ENCODE measurements at regions not wholly inside any gene's neighbourhood (a gene's known extent, or its start where the extent isn't known, plus 50 kb on each side); places are given as distances from the start of the nearest gene placed in this dataset.

DNA sequence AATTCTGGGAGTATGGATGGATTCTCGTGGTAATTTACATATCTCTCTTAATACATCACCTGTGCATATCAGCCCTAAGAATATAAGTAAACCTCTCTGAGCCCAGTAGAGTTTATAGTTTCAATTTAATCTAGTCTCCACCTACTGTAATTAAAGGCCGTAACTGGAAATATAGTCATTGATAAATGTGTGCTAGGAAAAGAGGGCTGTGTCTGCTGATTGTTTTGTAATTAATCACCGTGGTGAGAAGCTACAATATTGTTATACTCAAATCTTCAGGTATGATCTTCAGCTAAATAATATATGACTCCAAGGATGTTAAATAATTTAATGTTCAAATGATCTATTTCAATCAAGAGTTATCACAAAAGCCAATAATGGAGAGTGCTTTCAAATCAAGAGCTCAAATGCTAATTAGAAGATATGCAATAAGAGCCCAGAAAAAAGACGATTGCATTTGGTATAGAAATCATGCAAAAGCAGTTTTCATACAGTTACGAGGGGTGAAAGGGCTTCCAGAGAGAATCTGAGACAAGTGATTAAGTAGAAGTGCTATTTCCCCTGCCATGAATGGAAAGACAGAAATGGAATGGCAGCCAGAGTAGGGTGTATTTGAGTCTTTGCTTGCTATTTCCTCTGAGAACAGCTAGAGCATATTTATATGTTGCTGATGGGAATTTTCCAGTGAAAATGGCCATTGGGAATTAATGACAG is 1134.3 kb downstream of the NCAM2 start:
- TF ChIP-seq, protein P1, sequence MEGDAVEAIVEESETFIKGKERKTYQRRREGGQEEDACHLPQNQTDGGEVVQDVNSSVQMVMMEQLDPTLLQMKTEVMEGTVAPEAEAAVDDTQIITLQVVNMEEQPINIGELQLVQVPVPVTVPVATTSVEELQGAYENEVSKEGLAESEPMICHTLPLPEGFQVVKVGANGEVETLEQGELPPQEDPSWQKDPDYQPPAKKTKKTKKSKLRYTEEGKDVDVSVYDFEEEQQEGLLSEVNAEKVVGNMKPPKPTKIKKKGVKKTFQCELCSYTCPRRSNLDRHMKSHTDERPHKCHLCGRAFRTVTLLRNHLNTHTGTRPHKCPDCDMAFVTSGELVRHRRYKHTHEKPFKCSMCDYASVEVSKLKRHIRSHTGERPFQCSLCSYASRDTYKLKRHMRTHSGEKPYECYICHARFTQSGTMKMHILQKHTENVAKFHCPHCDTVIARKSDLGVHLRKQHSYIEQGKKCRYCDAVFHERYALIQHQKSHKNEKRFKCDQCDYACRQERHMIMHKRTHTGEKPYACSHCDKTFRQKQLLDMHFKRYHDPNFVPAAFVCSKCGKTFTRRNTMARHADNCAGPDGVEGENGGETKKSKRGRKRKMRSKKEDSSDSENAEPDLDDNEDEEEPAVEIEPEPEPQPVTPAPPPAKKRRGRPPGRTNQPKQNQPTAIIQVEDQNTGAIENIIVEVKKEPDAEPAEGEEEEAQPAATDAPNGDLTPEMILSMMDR (IDR thresholded peaks at IDR 0.05): no peak
- no peaks in the 10 kb centered on the region for H3K36me3 ChIP-seq (ENCODE audit: low read depth)
- H3K4me1 ChIP-seq (ENCODE audit: low read depth): no peaks in the 10 kb centered on the region

DNA sequence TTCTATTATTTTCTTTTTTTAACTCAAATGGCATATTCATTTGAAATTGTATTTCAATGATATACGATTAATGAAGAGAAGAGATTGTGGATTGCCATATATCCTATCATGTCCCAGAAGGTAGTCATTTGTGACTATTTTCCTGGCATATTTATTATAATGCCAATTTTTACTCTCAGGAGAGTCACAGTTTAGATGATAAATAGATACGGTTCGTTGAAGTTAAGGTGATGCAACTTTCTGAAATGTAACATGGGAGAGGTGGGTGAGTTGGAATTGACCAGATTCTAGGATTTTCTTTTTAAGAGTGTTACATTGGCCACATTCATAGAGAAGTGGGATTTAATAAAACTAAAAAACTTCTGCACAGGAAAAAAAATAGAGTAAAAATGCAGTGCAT is 1138.5 kb downstream of the NCAM2 start:
- intact Hi-C loops (cut with DNase I, micrococcal nuclease): no loop called here
- H3K9me3 ChIP-seq: no peaks in the 10 kb centered on the region
- no peak for DNase-seq
- H3K4me3 ChIP-seq: no peak overlapping the region
- TF ChIP-seq, protein P1 (IDR thresholded peaks at IDR 0.05): no peak
- no peak for ATAC-seq
- H3K36me3 ChIP-seq (ENCODE audit: low read depth): no peaks in the 10 kb centered on the region
- H3K4me1 ChIP-seq (ENCODE audit: low read depth): no peaks in the 10 kb centered on the region

More for the DNA sequence above, 1134.3 kb downstream of the NCAM2 start:
- no peak overlapping the region for H3K4me3 ChIP-seq
- intact Hi-C loops (cut with DNase I, micrococcal nuclease): no loop called here
- H3K9me3 ChIP-seq: no peaks in the 10 kb centered on the region
- DNase-seq (no peak), ATAC-seq (no peak)

DNA sequence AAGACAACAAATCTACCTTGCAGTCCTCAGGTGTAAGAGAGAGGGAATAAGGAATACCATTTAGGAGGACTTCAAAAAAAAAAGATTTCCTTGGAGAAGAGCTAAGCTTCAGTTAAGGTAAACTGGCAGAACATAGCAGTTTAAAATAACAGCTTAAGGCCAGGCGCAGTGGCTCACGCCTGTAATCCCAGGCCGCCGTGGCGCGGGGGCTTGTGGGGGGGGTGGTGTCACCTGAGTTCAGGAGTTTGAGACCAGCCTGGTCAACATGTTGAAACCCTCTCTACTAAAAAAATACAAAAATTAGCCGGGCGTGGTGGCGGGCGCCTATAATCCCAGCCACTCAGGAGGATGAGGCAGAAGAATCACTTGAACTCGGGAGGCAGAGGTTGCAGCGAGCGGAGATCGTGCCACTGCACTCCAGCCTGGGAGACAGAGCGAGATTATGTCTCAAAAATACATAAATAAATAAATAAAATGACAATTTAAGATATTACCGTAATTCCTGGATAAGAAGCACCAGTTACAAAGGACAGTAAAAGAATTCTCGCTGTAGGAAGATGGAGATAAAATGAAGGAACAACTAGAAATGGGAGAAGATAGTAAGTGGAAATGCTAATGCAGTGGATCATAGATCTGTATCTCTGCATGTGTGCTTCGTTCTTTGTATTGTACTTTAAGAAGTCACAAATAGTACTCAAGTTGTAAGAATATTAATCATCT is 1140.2 kb downstream of the NCAM2 start:
- intact Hi-C loops (cut with DNase I, micrococcal nuclease): no loop called here
- Histone ChIP-seq H3K36me3 (ENCODE audit: low read depth) (no peaks in the 10 kb centered on the region), H3K4me1 (ENCODE audit: low read depth) (no peaks in the 10 kb centered on the region), H3K9me3 (no peaks in the 10 kb centered on the region), H3K4me3 (no peak overlapping the region)
- TF ChIP-seq, protein P1 (IDR thresholded peaks at IDR 0.05): no peak
- ATAC-seq (no peak), DNase-seq (no peak)

DNA sequence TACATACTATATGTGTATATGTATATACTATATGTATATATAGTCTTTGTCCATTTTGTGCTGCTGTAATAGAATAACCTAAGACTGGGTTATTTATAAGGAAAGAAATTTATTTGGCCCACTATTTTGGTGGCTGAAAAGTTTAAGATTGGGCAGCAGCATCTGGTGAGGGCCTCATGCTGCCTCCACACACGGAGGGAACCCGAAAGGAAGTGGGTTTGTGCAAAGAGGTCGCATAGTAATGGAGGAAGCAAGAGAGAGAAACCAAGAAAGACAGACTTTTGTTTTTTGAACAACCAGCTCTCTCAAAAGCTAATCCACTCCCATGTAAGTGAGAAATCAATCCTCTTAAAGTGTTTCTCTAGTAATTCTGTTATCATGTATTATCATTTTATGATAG is 1147.3 kb downstream of the NCAM2 start:
- TF ChIP-seq, protein P1 (IDR thresholded peaks at IDR 0.05): no peak
- ATAC-seq (no peak), DNase-seq (no peak)
- H3K4me3 ChIP-seq: no peak overlapping the region
- no peaks in the 10 kb centered on the region for H3K36me3 ChIP-seq (ENCODE audit: low read depth)
- peaks cover 12% of the 10 kb centered on the region for H3K9me3 ChIP-seq
- no peaks in the 10 kb centered on the region for H3K4me1 ChIP-seq (ENCODE audit: low read depth)
- intact Hi-C loops (cut with DNase I, micrococcal nuclease): no loop called here

DNA sequence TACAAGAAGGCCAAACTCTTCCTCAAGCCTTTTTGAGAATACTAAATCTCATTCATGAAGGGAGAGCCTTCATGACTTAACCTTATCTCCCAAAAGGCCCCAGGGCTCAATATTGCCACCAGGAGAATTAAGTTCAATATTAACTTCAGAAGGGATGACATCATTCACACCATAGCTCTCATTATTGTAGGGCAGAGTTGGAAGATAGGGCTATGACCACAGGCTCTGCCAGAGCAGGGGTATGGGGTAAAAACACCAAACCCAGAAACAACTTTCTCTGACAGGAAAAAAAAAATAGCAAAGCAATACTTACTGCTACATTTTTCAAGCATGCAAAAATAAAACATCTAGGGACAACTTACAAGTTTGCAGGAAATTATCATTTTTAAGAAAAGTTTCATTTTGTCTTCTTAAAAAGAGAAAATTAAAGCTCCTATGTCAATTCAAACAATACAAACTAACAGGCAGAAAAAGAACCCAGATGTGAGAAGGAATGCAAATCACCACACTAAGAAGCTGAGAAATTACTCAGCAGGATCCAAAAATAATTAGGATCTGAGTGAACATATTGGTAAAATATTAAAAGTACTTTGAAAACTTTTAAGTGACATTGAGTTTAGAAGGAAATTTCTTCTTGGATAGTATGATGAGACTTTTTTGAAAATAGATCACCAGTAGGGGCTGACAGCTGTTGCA is 1156.5 kb downstream of the NCAM2 start:
- ATAC-seq (no peak), DNase-seq (no peak)
- H3K9me3 ChIP-seq: no peaks in the 10 kb centered on the region
- no peak overlapping the region for H3K4me3 ChIP-seq
- H3K4me1 ChIP-seq (ENCODE audit: low read depth): no peaks in the 10 kb centered on the region
- TF ChIP-seq, protein P1 (IDR thresholded peaks at IDR 0.05): no peak
- H3K36me3 ChIP-seq (ENCODE audit: low read depth): no peaks in the 10 kb centered on the region
- intact Hi-C loops (cut with DNase I, micrococcal nuclease): no loop called here

All from mucosa of descending colon (tissue), 3 donors.